GM12873 (cell line): ENCODE measurements at regions not wholly inside any gene's neighbourhood (a gene's known extent, or its start where the extent isn't known, plus 50 kb on each side); places are given as distances from the start of the nearest gene placed in this dataset.

Source experiments
- CTCF ChIP-seq: IDR thresholded peaks from 2 replicates; pipeline ENCODE4 v1.5.1; 2012; ENCODE audit warnings: low read depth, mild to moderate bottlenecking, moderate library complexity, low read length, control low read depth; ENCODE audit not compliant: insufficient read depth; ENCODE audit errors: missing control alignments

GRCh38 chr12:67797753-67798152 lies 149.2 kb downstream of the DYRK2 start:
- no peak for TF ChIP-seq CTCF

GRCh38 chr12:67798768-67799167 lies 150.2 kb downstream of the DYRK2 start:
- TF ChIP-seq CTCF, result no peak

- no peak for TF ChIP-seq CTCF
These were observed 154.2 kb downstream of the DYRK2 start for GRCh38 chr12:67802731-67803130.

- no peak for TF ChIP-seq CTCF
These were observed 154.9 kb downstream of the DYRK2 start for GRCh38 chr12:67803278-67803993.

GRCh38 chr12:67804168-67804567 lies 155.6 kb downstream of the DYRK2 start:
- TF ChIP-seq CTCF, result no peak

- no peak for TF ChIP-seq CTCF
These were observed 159.3 kb downstream of the DYRK2 start for GRCh38 chr12:67807814-67808213.

- TF ChIP-seq CTCF, result no peak
These were observed 161.6 kb downstream of the DYRK2 start for GRCh38 chr12:67810166-67810565.
